Mucosa of stomach (tissue), 1 donor: ENCODE measurements at regions not wholly inside any gene's neighbourhood (a gene's known extent, or its start where the extent isn't known, plus 50 kb on each side); places are given as distances from the start of the nearest gene placed in this dataset.

Experiments
- H3K27me3 ChIP-seq: one replicate; pipeline ENCODE4 v1.7.0; 2013; ENCODE audit warnings: mild to moderate bottlenecking, low read length; ENCODE audit not compliant: control insufficient read depth, insufficient read depth
- H3K36me3 ChIP-seq: one replicate; pipeline ENCODE4 v1.7.0; 2013; ENCODE audit warnings: low read length; ENCODE audit not compliant: control insufficient read depth, insufficient read depth
- H3K4me1 ChIP-seq: one replicate; pipeline ENCODE4 v1.7.0; 2013; ENCODE audit warnings: mild to moderate bottlenecking, low read length; ENCODE audit not compliant: control insufficient read depth, insufficient read depth
- H3K4me3 ChIP-seq: one replicate; pipeline ENCODE4 v1.7.0; 2013; ENCODE audit warnings: low read length
- H3K9ac ChIP-seq: one replicate; pipeline ENCODE4 v1.7.0; 2013; ENCODE audit warnings: mild to moderate bottlenecking, low read length, moderate library complexity
- H3K9me3 ChIP-seq: one replicate; pipeline ENCODE4 v1.7.0; 2013; ENCODE audit warnings: mild to moderate bottlenecking, low read length, moderate library complexity; ENCODE audit not compliant: control insufficient read depth
- donor health status: Pancreatic carcinoma.

GRCh38 chr2:45134726-45135125, 125.5 kb upstream of the SIX2 start:
- no peaks in the 10 kb centered on the region for H3K4me1 ChIP-seq
- H3K4me3 ChIP-seq, result no peak overlapping the region

GRCh38 chr2:45134014-45134413, 124.8 kb upstream of the SIX2 start:
- H3K4me1 ChIP-seq, result no peaks in the 10 kb centered on the region
- H3K4me3 ChIP-seq, result no peak overlapping the region
- peaks cover 5% of the 10 kb centered on the region for H3K27me3 ChIP-seq
- H3K9ac ChIP-seq, result no peak overlapping the region
- H3K36me3 ChIP-seq, result no peaks in the 10 kb centered on the region
- H3K9me3 ChIP-seq, result no peaks in the 10 kb centered on the region

More at GRCh38 chr2:45134726-45135125, 125.5 kb upstream of the SIX2 start:
- H3K9me3 ChIP-seq, result no peaks in the 10 kb centered on the region
- H3K36me3 ChIP-seq, result no peaks in the 10 kb centered on the region
- no peak overlapping the region for H3K9ac ChIP-seq
- peaks cover 6% of the 10 kb centered on the region for H3K27me3 ChIP-seq

- no peaks in the 10 kb centered on the region for H3K4me1 ChIP-seq
- H3K4me3 ChIP-seq, result no peak overlapping the region
- H3K36me3 ChIP-seq, result no peaks in the 10 kb centered on the region
- H3K9me3 ChIP-seq, result no peaks in the 10 kb centered on the region
- no peaks in the 10 kb centered on the region for H3K27me3 ChIP-seq
- H3K9ac ChIP-seq, result no peak overlapping the region
Observed at GRCh38 chr2:45132551-45132950, 123.3 kb upstream of the SIX2 start.

GRCh38 chr2:45131587-45131986, 122.3 kb upstream of the SIX2 start:
- Histone ChIP-seq H3K27me3 (no peaks in the 10 kb centered on the region), H3K4me1 (no peaks in the 10 kb centered on the region), H3K36me3 (no peaks in the 10 kb centered on the region), H3K9me3 (no peaks in the 10 kb centered on the region), H3K9ac (no peak overlapping the region), H3K4me3 (no peak overlapping the region)

DNA sequence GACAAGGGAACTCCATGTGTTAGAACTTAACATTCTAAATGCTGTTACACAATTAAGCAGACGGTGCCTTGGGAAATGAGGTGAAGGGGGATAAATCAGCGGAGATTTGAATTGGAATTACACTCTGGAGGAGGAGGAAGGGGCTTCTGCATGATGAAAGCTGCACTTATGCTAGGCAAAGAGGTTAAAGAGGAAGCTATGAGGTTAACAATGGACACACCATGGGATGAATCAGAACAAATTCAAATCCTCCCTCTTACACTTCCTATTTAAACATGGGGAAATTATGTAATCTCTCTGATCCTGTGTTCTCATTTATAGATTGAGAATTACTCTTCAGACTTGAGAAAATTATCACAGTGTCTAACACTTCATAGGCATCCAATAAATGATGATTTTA, 121.5 kb upstream of the SIX2 start:
- Histone ChIP-seq H3K4me3 (no peak overlapping the region), H3K9ac (no peak overlapping the region), H3K4me1 (no peaks in the 10 kb centered on the region), H3K9me3 (no peaks in the 10 kb centered on the region), H3K27me3 (no peaks in the 10 kb centered on the region), H3K36me3 (no peaks in the 10 kb centered on the region)

DNA sequence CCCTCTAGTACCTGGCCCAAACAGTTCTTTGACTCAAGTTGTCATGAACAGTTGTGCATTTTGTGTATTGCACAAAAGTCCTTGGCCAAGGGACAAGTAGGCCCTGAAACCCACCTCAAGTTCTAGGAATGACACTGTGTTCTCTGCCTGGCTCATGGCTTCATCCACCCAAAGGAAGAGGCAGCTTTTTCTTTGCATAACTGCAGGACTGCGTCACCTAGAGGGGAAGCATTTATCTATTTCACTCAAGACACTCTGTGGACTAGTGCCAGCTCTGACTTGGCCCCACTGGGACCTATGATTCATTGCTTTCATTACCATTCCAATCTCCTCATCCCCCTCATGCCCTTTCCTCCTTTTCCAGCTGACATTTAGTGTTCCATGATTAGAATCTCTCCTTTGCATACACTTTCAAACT, 119.3 kb upstream of the SIX2 start:
- Histone ChIP-seq H3K36me3 (no peaks in the 10 kb centered on the region), H3K4me3 (no peak overlapping the region), H3K9me3 (no peaks in the 10 kb centered on the region), H3K9ac (no peak overlapping the region), H3K4me1 (no peaks in the 10 kb centered on the region), H3K27me3 (no peaks in the 10 kb centered on the region)

- no peak overlapping the region for H3K9ac ChIP-seq
- no peaks in the 10 kb centered on the region for H3K27me3 ChIP-seq
- H3K9me3 ChIP-seq, result no peaks in the 10 kb centered on the region
Observed at GRCh38 chr2:45127891-45128290, 118.6 kb upstream of the SIX2 start.

GRCh38 chr2:45127321-45127720, 118.1 kb upstream of the SIX2 start:
- Histone ChIP-seq H3K36me3 (no peaks in the 10 kb centered on the region), H3K9ac (no peak overlapping the region), H3K9me3 (no peaks in the 10 kb centered on the region), H3K27me3 (no peaks in the 10 kb centered on the region), H3K4me1 (no peaks in the 10 kb centered on the region), H3K4me3 (no peak overlapping the region)

More at GRCh38 chr2:45127891-45128290, 118.6 kb upstream of the SIX2 start:
- H3K4me3 ChIP-seq, result no peak overlapping the region
- H3K4me1 ChIP-seq, result no peaks in the 10 kb centered on the region
- no peaks in the 10 kb centered on the region for H3K36me3 ChIP-seq

- Histone ChIP-seq H3K27me3 (no peaks in the 10 kb centered on the region), H3K4me3 (no peak overlapping the region), H3K4me1 (no peaks in the 10 kb centered on the region), H3K9ac (no peak overlapping the region), H3K36me3 (no peaks in the 10 kb centered on the region), H3K9me3 (no peaks in the 10 kb centered on the region)
Observed at GRCh38 chr2:45125232-45125631, 116.0 kb upstream of the SIX2 start.

- Histone ChIP-seq H3K27me3 (no peaks in the 10 kb centered on the region), H3K4me1 (no peaks in the 10 kb centered on the region), H3K36me3 (no peaks in the 10 kb centered on the region), H3K4me3 (no peak overlapping the region), H3K9ac (no peak overlapping the region), H3K9me3 (no peaks in the 10 kb centered on the region)
Observed at GRCh38 chr2:45124456-45124855, 115.2 kb upstream of the SIX2 start.

- Histone ChIP-seq H3K36me3 (no peaks in the 10 kb centered on the region), H3K4me1 (no peaks in the 10 kb centered on the region)
Observed at GRCh38 chr2:45123521-45124191, 114.4 kb upstream of the SIX2 start.

GRCh38 chr2:45123065-45123464, 113.8 kb upstream of the SIX2 start:
- H3K27me3 ChIP-seq, result no peaks in the 10 kb centered on the region
- H3K4me1 ChIP-seq, result no peaks in the 10 kb centered on the region
- H3K4me3 ChIP-seq, result no peak overlapping the region
- no peaks in the 10 kb centered on the region for H3K9me3 ChIP-seq
- no peak overlapping the region for H3K9ac ChIP-seq
- H3K36me3 ChIP-seq, result no peaks in the 10 kb centered on the region

More at GRCh38 chr2:45123521-45124191, 114.4 kb upstream of the SIX2 start:
- H3K4me3 ChIP-seq, result no peak overlapping the region
- H3K9ac ChIP-seq, result no peak overlapping the region
- no peaks in the 10 kb centered on the region for H3K27me3 ChIP-seq
- H3K9me3 ChIP-seq, result no peaks in the 10 kb centered on the region
